Spleen (tissue), 7 donors: ENCODE measurements at regions not wholly inside any gene's neighbourhood (a gene's known extent, or its start where the extent isn't known, plus 50 kb on each side); places are given as distances from the start of the nearest gene placed in this dataset.

ENCODE experiments used
- POLR2A ChIP-seq, 3 donors: fragments of 450-650 bp; IDR thresholded peaks; one replicate each; pipeline ENCODE4 v1.5.1; 2017; ENCODE audit warnings: antibody characterized with exemption in 3 of 3, mild to moderate bottlenecking in 1 of 3
- POLR2AphosphoS5 ChIP-seq, 3 donors: sonication (generic); formaldehyde crosslinking; IDR thresholded peaks; one replicate each; pipeline ENCODE4 v1.5.1; 2017; ENCODE audit warnings: antibody characterized with exemption in 3 of 3
- TF ChIP-seq, protein P1 (sequence below), 11 experiments: fragments of 200-600 bp in 7 of 11; fragments of 450-650 bp in 4 of 11; sonication (generic) in 4 of 11; IDR thresholded peaks in 8 of 11; conservative IDR thresholded peaks in 3 of 11; 1 replicate in 7 of 11; 2 replicates in 4 of 11; pipeline versions ENCODE4 v1.4.0 to v1.8.0; 2016 to 2021; ENCODE audit warnings: antibody characterized with exemption in 11 of 11, inconsistent platforms in 4 of 11, mild to moderate bottlenecking in 1 of 11
- donor health status: DM: no; HTN: no; CAD: no; lungs with moderate emphysema.
- donor health status: DM: no; HTN: no; CAD: no.
- donor health status: DM: no; HTN: no; CAD: no.

DNA sequence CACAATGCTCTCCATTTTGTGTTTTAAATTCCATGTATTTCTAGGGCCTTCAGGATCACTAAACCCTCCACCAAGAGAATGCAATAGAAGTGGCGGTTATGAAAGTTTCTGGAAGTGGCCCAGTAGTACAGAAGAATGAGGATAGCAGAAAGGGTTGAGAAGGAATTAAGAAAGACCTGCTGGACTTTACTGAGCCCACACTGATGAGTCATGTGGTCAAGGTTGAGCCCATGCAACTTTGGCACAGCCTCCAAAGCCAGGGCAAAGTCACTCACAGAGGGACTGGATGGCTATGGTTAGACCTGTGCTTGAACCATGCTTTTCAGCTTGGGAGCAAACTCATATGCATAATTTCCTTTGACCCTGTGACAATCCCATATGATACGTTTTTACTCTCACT, 102.9 kb upstream of the PLET1 start:
- TF ChIP-seq, protein P1, sequence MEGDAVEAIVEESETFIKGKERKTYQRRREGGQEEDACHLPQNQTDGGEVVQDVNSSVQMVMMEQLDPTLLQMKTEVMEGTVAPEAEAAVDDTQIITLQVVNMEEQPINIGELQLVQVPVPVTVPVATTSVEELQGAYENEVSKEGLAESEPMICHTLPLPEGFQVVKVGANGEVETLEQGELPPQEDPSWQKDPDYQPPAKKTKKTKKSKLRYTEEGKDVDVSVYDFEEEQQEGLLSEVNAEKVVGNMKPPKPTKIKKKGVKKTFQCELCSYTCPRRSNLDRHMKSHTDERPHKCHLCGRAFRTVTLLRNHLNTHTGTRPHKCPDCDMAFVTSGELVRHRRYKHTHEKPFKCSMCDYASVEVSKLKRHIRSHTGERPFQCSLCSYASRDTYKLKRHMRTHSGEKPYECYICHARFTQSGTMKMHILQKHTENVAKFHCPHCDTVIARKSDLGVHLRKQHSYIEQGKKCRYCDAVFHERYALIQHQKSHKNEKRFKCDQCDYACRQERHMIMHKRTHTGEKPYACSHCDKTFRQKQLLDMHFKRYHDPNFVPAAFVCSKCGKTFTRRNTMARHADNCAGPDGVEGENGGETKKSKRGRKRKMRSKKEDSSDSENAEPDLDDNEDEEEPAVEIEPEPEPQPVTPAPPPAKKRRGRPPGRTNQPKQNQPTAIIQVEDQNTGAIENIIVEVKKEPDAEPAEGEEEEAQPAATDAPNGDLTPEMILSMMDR (IDR thresholded peaks at IDR 0.05 in 8 of 11, conservative IDR thresholded peaks at IDR 0.05 in 3 of 11): no peak
- TF ChIP-seq POLR2A (IDR thresholded peaks at IDR 0.05) (no peak), POLR2AphosphoS5 (IDR thresholded peaks at IDR 0.05) (no peak)
